ENCODE measurements at regions not wholly inside any gene's neighbourhood (a gene's known extent, or its start where the extent isn't known, plus 50 kb on each side); places are given as distances from the start of the nearest gene placed in this dataset.

- no peak for DNase-seq
Measured at GRCh38 chr12:20213723-20214625, 154.4 kb upstream of the PDE3A start.

GRCh38 chr12:20220339-20220738 is 148.0 kb upstream of the PDE3A start:
- no peak for DNase-seq

- no peak for DNase-seq
Measured at GRCh38 chr12:20232931-20233675, 135.2 kb upstream of the PDE3A start.

GRCh38 chr12:20234474-20234873 is 133.9 kb upstream of the PDE3A start:
- no peak for DNase-seq

GRCh38 chr12:20237091-20237490 is 131.2 kb upstream of the PDE3A start:
- no peak for DNase-seq

GRCh38 chr12:20245491-20245890 is 122.8 kb upstream of the PDE3A start:
- DNase-seq = no peak

- DNase-seq = no peak
Measured at GRCh38 chr12:20248646-20249045, 119.7 kb upstream of the PDE3A start.

- no peak for DNase-seq
Measured at GRCh38 chr12:20250761-20251160, 117.6 kb upstream of the PDE3A start.

- DNase-seq = no peak
Measured at GRCh38 chr12:20257311-20257710, 111.0 kb upstream of the PDE3A start.

GRCh38 chr12:20259786-20260185 is 108.6 kb upstream of the PDE3A start:
- no peak for DNase-seq

GRCh38 chr12:20260851-20261250 is 107.5 kb upstream of the PDE3A start:
- no peak for DNase-seq

GRCh38 chr12:20262119-20262518 is 106.2 kb upstream of the PDE3A start:
- no peak for DNase-seq

- DNase-seq = no peak
Measured at GRCh38 chr12:20264026-20264425, 104.3 kb upstream of the PDE3A start.

GRCh38 chr12:20264608-20265114 is 103.7 kb upstream of the PDE3A start:
- no peak for DNase-seq

GRCh38 chr12:20268121-20268732 is 100.1 kb upstream of the PDE3A start:
- DNase-seq = no peak

GRCh38 chr12:20268771-20269170 is 99.6 kb upstream of the PDE3A start:
- no peak for DNase-seq

- no peak for DNase-seq
Measured at GRCh38 chr12:20269337-20270067, 98.8 kb upstream of the PDE3A start.

GRCh38 chr12:20270557-20270956 is 97.8 kb upstream of the PDE3A start:
- DNase-seq = no peak

GRCh38 chr12:20272161-20272560 is 96.2 kb upstream of the PDE3A start:
- no peak for DNase-seq

- no peak for DNase-seq
Measured at GRCh38 chr12:20272801-20273200, 95.5 kb upstream of the PDE3A start.

GRCh38 chr12:20274008-20274407 is 94.3 kb upstream of the PDE3A start:
- DNase-seq = no peak

GRCh38 chr12:20278276-20278675 is 90.1 kb upstream of the PDE3A start:
- no peak for DNase-seq

GRCh38 chr12:20280515-20280914 is 87.8 kb upstream of the PDE3A start:
- no peak for DNase-seq

All from stimulated activated CD4-positive, alpha-beta T cell treated with anti-CD3 and anti-CD28 coated beads, Interleukin-1b, Interleukin-23, amount 100 ng/mL, for 48 hours (primary cell).